ENCODE measurements at regions not wholly inside any gene's neighbourhood (a gene's known extent, or its start where the extent isn't known, plus 50 kb on each side); places are given as distances from the start of the nearest gene placed in this dataset.

DNA sequence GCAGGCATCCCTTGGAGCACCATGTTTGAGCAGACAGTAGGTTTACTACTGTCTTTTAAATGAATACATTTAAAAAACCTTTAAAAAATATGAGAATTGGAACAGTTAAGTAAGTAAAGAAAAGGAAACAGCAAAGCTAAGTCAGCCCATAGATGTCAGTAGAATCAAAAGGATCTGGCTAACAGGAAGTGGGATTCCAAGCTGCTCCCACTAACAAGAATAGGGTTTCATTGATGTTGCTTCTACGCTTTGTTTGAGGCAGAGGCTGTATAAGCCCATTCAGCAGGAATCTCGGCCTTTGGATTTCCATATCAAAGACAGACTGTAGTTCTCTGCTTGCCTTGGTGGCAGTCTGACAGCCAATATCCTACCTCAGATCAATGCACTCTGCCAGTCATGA lies 122.9 kb upstream of the ELAC2 start:
- Histone ChIP-seq H3K36me3 (ENCODE audit: low read length) (no peaks in the 10 kb centered on the region), H3K9me3 (ENCODE audit: insufficient read depth, low read length) (0 out of 2 replicates have a peak, but pooled peaks cover 6% of the 10 kb centered on the region), H3F3A (ENCODE audit: insufficient read depth) (no peaks in the 10 kb centered on the region), H2AFZ (ENCODE audit: low read depth, low read length, severe bottlenecking) (no peak overlapping the region), H3K27ac (ENCODE audit: low read depth, low read length) (no peak overlapping the region), H3K79me2 (ENCODE audit: insufficient read depth, low read length) (no peaks in the 10 kb centered on the region), H3K9me2 (replicated peaks; ENCODE audit: insufficient read depth, low read length) (no peaks in the 10 kb centered on the region), H4K20me1 (ENCODE audit: low read depth, low read length) (no peaks in the 10 kb centered on the region), H3K4me2 (ENCODE audit: low read depth, low read length, poor library complexity, severe bottlenecking) (no peak overlapping the region), H3K4me3 (ENCODE audit: insufficient read depth, low read length, poor library complexity, severe bottlenecking) (no peak overlapping the region), H3K27me3 (ENCODE audit: low read length) (no peaks in the 10 kb centered on the region), H3K9ac (ENCODE audit: low read length) (no peak overlapping the region)
- TF ChIP-seq, protein P1, sequence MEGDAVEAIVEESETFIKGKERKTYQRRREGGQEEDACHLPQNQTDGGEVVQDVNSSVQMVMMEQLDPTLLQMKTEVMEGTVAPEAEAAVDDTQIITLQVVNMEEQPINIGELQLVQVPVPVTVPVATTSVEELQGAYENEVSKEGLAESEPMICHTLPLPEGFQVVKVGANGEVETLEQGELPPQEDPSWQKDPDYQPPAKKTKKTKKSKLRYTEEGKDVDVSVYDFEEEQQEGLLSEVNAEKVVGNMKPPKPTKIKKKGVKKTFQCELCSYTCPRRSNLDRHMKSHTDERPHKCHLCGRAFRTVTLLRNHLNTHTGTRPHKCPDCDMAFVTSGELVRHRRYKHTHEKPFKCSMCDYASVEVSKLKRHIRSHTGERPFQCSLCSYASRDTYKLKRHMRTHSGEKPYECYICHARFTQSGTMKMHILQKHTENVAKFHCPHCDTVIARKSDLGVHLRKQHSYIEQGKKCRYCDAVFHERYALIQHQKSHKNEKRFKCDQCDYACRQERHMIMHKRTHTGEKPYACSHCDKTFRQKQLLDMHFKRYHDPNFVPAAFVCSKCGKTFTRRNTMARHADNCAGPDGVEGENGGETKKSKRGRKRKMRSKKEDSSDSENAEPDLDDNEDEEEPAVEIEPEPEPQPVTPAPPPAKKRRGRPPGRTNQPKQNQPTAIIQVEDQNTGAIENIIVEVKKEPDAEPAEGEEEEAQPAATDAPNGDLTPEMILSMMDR (IDR thresholded peaks at IDR 0.05; ENCODE audit: insufficient read depth, low read length, poor library complexity, severe bottlenecking), result no peak
- TF ChIP-seq EZH2phosphoT487 (conservative IDR thresholded peaks at IDR 0.05; ENCODE audit: low read length), result no peak

GRCh38 chr17:13135506-13135905 lies 117.7 kb upstream of the ELAC2 start:
- TF ChIP-seq, protein P1 (IDR thresholded peaks at IDR 0.05; ENCODE audit: insufficient read depth, low read length, poor library complexity, severe bottlenecking), result no peak
- no peak for TF ChIP-seq EZH2phosphoT487 (conservative IDR thresholded peaks at IDR 0.05; ENCODE audit: low read length)
- no peaks in the 10 kb centered on the region for H3K27me3 ChIP-seq (ENCODE audit: low read length)
- H3K9me3 ChIP-seq (ENCODE audit: insufficient read depth, low read length), result 0 out of 2 replicates have a peak, but pooled peaks cover 6% of the 10 kb centered on the region
- no peaks in the 10 kb centered on the region for H3K79me2 ChIP-seq (ENCODE audit: insufficient read depth, low read length)
- no peak overlapping the region for H3K27ac ChIP-seq (ENCODE audit: low read depth, low read length)
- no peaks in the 10 kb centered on the region for H3K36me3 ChIP-seq (ENCODE audit: low read length)
- H3K4me3 ChIP-seq (ENCODE audit: insufficient read depth, low read length, poor library complexity, severe bottlenecking), result no peak overlapping the region
- no peaks in the 10 kb centered on the region for H3F3A ChIP-seq (ENCODE audit: insufficient read depth)
- no peaks in the 10 kb centered on the region for H4K20me1 ChIP-seq (ENCODE audit: low read depth, low read length)
- no peaks in the 10 kb centered on the region for H3K9me2 ChIP-seq (replicated peaks; ENCODE audit: insufficient read depth, low read length)
- no peak overlapping the region for H3K4me2 ChIP-seq (ENCODE audit: low read depth, low read length, poor library complexity, severe bottlenecking)
- H3K9ac ChIP-seq (ENCODE audit: low read length), result no peak overlapping the region
- no peak overlapping the region for H2AFZ ChIP-seq (ENCODE audit: low read depth, low read length, severe bottlenecking)

DNA sequence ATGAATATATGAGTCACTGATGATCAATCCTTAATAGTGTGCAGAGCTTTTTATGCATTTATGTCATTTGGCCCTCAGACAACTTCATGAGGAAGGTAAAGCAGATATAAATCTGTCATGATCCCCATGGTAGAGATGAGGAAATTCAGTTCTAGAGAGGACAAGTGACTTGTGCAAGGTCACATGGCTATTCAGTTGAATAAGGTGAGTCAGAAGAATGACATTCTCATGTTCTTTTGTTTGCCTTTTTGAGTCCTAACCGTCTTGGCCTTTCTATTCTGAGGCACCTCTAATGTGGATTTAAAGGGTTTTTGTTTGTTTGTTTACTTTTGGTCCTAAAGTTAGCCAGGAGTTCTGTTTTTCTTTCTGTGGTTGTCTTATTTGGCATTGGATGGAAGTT lies 116.2 kb upstream of the ELAC2 start:
- Histone ChIP-seq H3K79me2 (ENCODE audit: insufficient read depth, low read length) (no peaks in the 10 kb centered on the region), H3K27me3 (ENCODE audit: low read length) (no peaks in the 10 kb centered on the region), H3K9ac (ENCODE audit: low read length) (no peak overlapping the region), H3F3A (ENCODE audit: insufficient read depth) (no peaks in the 10 kb centered on the region), H3K4me2 (ENCODE audit: low read depth, low read length, poor library complexity, severe bottlenecking) (no peak overlapping the region), H3K27ac (ENCODE audit: low read depth, low read length) (no peak overlapping the region), H3K4me3 (ENCODE audit: insufficient read depth, low read length, poor library complexity, severe bottlenecking) (no peak overlapping the region), H3K9me3 (ENCODE audit: insufficient read depth, low read length) (0 out of 2 replicates have a peak, but pooled peaks cover 6% of the 10 kb centered on the region), H4K20me1 (ENCODE audit: low read depth, low read length) (no peaks in the 10 kb centered on the region), H2AFZ (ENCODE audit: low read depth, low read length, severe bottlenecking) (no peak overlapping the region), H3K36me3 (ENCODE audit: low read length) (no peaks in the 10 kb centered on the region), H3K9me2 (replicated peaks; ENCODE audit: insufficient read depth, low read length) (no peaks in the 10 kb centered on the region)
- TF ChIP-seq, protein P1 (IDR thresholded peaks at IDR 0.05; ENCODE audit: insufficient read depth, low read length, poor library complexity, severe bottlenecking), result no peak
- TF ChIP-seq EZH2phosphoT487 (conservative IDR thresholded peaks at IDR 0.05; ENCODE audit: low read length), result no peak

Data from SU-DHL-6 (cell line).